ENCODE measurements at regions not wholly inside any gene's neighbourhood (a gene's known extent, or its start where the extent isn't known, plus 50 kb on each side); places are given as distances from the start of the nearest gene placed in this dataset.
"Not testable (repeated sequence)": the region's sequence is repeated elsewhere in the genome, so short reads cannot be mapped to it uniquely, and the experiment has no call there.

- H3K4me1 ChIP-seq (ENCODE audit: insufficient read depth, insufficient read length) = peaks cover 4% of the 10 kb centered on the region
- H3K36me3 ChIP-seq (ENCODE audit: insufficient read depth, insufficient read length, low read length) = no peaks in the 10 kb centered on the region
- H3K27me3 ChIP-seq (ENCODE audit: insufficient read depth, insufficient read length) = no peaks in the 10 kb centered on the region
- no peak overlapping the region for H3K9ac ChIP-seq (ENCODE audit: insufficient read length, low read depth)
- TF ChIP-seq ZNF274 (IDR thresholded peaks at IDR 0.05; ENCODE audit: low read depth, low read length) = no peak
- no peak for DNase-seq (ENCODE audit: low read depth, low spot score)
- no peak overlapping the region for H3K4me3 ChIP-seq (ENCODE audit: insufficient read length, low read depth)
- no peaks in the 10 kb centered on the region for H3K9me3 ChIP-seq (ENCODE audit: insufficient read depth, low read length)
These were observed 64.8 kb upstream of the BCL6 start for GRCh38 chr3:187810021-187810446.

GRCh38 chr3:187811585-187812250, 66.5 kb upstream of the BCL6 start:
- no peak for DNase-seq (ENCODE audit: low read depth, low spot score)
- Histone ChIP-seq H3K9me3 (ENCODE audit: insufficient read depth, low read length) (no peaks in the 10 kb centered on the region), H3K9ac (ENCODE audit: insufficient read length, low read depth) (no peak overlapping the region), H3K36me3 (ENCODE audit: insufficient read depth, insufficient read length, low read length) (no peaks in the 10 kb centered on the region), H3K4me1 (ENCODE audit: insufficient read depth, insufficient read length) (peaks cover 4% of the 10 kb centered on the region), H3K4me3 (ENCODE audit: insufficient read length, low read depth) (no peak overlapping the region), H3K27me3 (ENCODE audit: insufficient read depth, insufficient read length) (no peaks in the 10 kb centered on the region)
- no peak for TF ChIP-seq SUZ12 (IDR thresholded peaks at IDR 0.05; ENCODE audit: extremely low read depth, insufficient read depth, insufficient read length)
- TF ChIP-seq YY1 (IDR thresholded peaks at IDR 0.05; ENCODE audit: insufficient read depth, insufficient read length) = no peak
- TF ChIP-seq ZNF274 (IDR thresholded peaks at IDR 0.05; ENCODE audit: low read depth, low read length) = no peak

GRCh38 chr3:187812496-187812895, 67.2 kb upstream of the BCL6 start:
- no peak for TF ChIP-seq YY1 (IDR thresholded peaks at IDR 0.05; ENCODE audit: insufficient read depth, insufficient read length)
- no peak for TF ChIP-seq ZNF274 (IDR thresholded peaks at IDR 0.05; ENCODE audit: low read depth, low read length)
- no peak for TF ChIP-seq SUZ12 (IDR thresholded peaks at IDR 0.05; ENCODE audit: extremely low read depth, insufficient read depth, insufficient read length)
- Histone ChIP-seq H3K27me3 (ENCODE audit: insufficient read depth, insufficient read length) (no peaks in the 10 kb centered on the region), H3K4me1 (ENCODE audit: insufficient read depth, insufficient read length) (peaks cover 4% of the 10 kb centered on the region), H3K9me3 (ENCODE audit: insufficient read depth, low read length) (0 out of 2 replicates have a peak, but pooled peaks cover 3% of the 10 kb centered on the region), H3K4me3 (ENCODE audit: insufficient read length, low read depth) (no peak overlapping the region), H3K36me3 (ENCODE audit: insufficient read depth, insufficient read length, low read length) (no peaks in the 10 kb centered on the region), H3K9ac (ENCODE audit: insufficient read length, low read depth) (no peak overlapping the region)
- DNase-seq (ENCODE audit: low read depth, low spot score) = no peak

- Histone ChIP-seq H3K36me3 (ENCODE audit: insufficient read depth, insufficient read length, low read length) (no peaks in the 10 kb centered on the region), H3K9me3 (ENCODE audit: insufficient read depth, low read length) (0 out of 2 replicates have a peak, but pooled peaks cover 7% of the 10 kb centered on the region), H3K9ac (ENCODE audit: insufficient read length, low read depth) (no peak overlapping the region), H3K4me3 (ENCODE audit: insufficient read length, low read depth) (no peak overlapping the region), H3K27me3 (ENCODE audit: insufficient read depth, insufficient read length) (no peaks in the 10 kb centered on the region), H3K4me1 (ENCODE audit: insufficient read depth, insufficient read length) (peaks cover 4% of the 10 kb centered on the region)
- TF ChIP-seq ZNF274 (IDR thresholded peaks at IDR 0.05; ENCODE audit: low read depth, low read length) (no peak), YY1 (IDR thresholded peaks at IDR 0.05; ENCODE audit: insufficient read depth, insufficient read length) (no peak), SUZ12 (IDR thresholded peaks at IDR 0.05; ENCODE audit: extremely low read depth, insufficient read depth, insufficient read length) (no peak)
- DNase-seq (ENCODE audit: low read depth, low spot score) = no peak
These were observed 67.9 kb upstream of the BCL6 start for GRCh38 chr3:187813198-187813597.

GRCh38 chr3:187817766-187818165, 72.5 kb upstream of the BCL6 start:
- H3K4me3 ChIP-seq (ENCODE audit: insufficient read length, low read depth); H3K4me1 ChIP-seq (ENCODE audit: insufficient read depth, insufficient read length); DNase-seq (ENCODE audit: low read depth, low spot score); H3K9ac ChIP-seq (ENCODE audit: insufficient read length, low read depth); H3K27me3 ChIP-seq (ENCODE audit: insufficient read depth, insufficient read length); H3K36me3 ChIP-seq (ENCODE audit: insufficient read depth, insufficient read length, low read length); H3K9me3 ChIP-seq (ENCODE audit: insufficient read depth, low read length): not testable (repeated sequence)

GRCh38 chr3:187821616-187822317, 76.5 kb upstream of the BCL6 start:
- H3K4me1 ChIP-seq (ENCODE audit: insufficient read depth, insufficient read length) = no peaks in the 10 kb centered on the region
- no peak for DNase-seq (ENCODE audit: low read depth, low spot score)
- H3K27me3 ChIP-seq (ENCODE audit: insufficient read depth, insufficient read length) = no peaks in the 10 kb centered on the region
- TF ChIP-seq SUZ12 (IDR thresholded peaks at IDR 0.05; ENCODE audit: extremely low read depth, insufficient read depth, insufficient read length) (no peak), ZNF274 (IDR thresholded peaks at IDR 0.05; ENCODE audit: low read depth, low read length) (no peak), YY1 (IDR thresholded peaks at IDR 0.05; ENCODE audit: insufficient read depth, insufficient read length) (no peak)
- no peaks in the 10 kb centered on the region for H3K36me3 ChIP-seq (ENCODE audit: insufficient read depth, insufficient read length, low read length)
- 0 out of 2 replicates have a peak, but pooled peaks cover 7% of the 10 kb centered on the region for H3K9me3 ChIP-seq (ENCODE audit: insufficient read depth, low read length)
- no peak overlapping the region for H3K4me3 ChIP-seq (ENCODE audit: insufficient read length, low read depth)
- H3K9ac ChIP-seq (ENCODE audit: insufficient read length, low read depth) = no peak overlapping the region

- no peaks in the 10 kb centered on the region for H3K36me3 ChIP-seq (ENCODE audit: insufficient read depth, insufficient read length, low read length)
- H3K4me1 ChIP-seq (ENCODE audit: insufficient read depth, insufficient read length) = no peaks in the 10 kb centered on the region
- no peak overlapping the region for H3K9ac ChIP-seq (ENCODE audit: insufficient read length, low read depth)
- no peak overlapping the region for H3K4me3 ChIP-seq (ENCODE audit: insufficient read length, low read depth)
- no peaks in the 10 kb centered on the region for H3K27me3 ChIP-seq (ENCODE audit: insufficient read depth, insufficient read length)
- no peak for DNase-seq (ENCODE audit: low read depth, low spot score)
- H3K9me3 ChIP-seq (ENCODE audit: insufficient read depth, low read length) = 0 out of 2 replicates have a peak, but pooled peaks cover 4% of the 10 kb centered on the region
- no peak for TF ChIP-seq SUZ12 (IDR thresholded peaks at IDR 0.05; ENCODE audit: extremely low read depth, insufficient read depth, insufficient read length)
- no peak for TF ChIP-seq ZNF274 (IDR thresholded peaks at IDR 0.05; ENCODE audit: low read depth, low read length)
- no peak for TF ChIP-seq YY1 (IDR thresholded peaks at IDR 0.05; ENCODE audit: insufficient read depth, insufficient read length)
These were observed 77.1 kb upstream of the BCL6 start for GRCh38 chr3:187822402-187822801.
